Hepatic stellate cell (primary cell): ENCODE measurements at regions not wholly inside any gene's neighbourhood (a gene's known extent, or its start where the extent isn't known, plus 50 kb on each side); places are given as distances from the start of the nearest gene placed in this dataset.
"Not testable (repeated sequence)": the region's sequence is repeated elsewhere in the genome, so short reads cannot be mapped to it uniquely, and the experiment has no call there.

Source experiments
- DNase-seq: peaks from one replicate; pipeline ENCODE4 v3.0.0; 2011; ENCODE audit warnings: low spot score

- no peak for DNase-seq
Measured at GRCh38 chr15:25170781-25171110, 216.0 kb downstream of the SNRPN start.

- no peak for DNase-seq
Measured at GRCh38 chr15:25171111-25171811, 216.5 kb downstream of the SNRPN start.

- no peak for DNase-seq
Measured at GRCh38 chr15:25171856-25172687, 217.3 kb downstream of the SNRPN start.

GRCh38 chr15:25172691-25173090, 217.9 kb downstream of the SNRPN start:
- DNase-seq, result no peak

GRCh38 chr15:25173241-25174028, 218.6 kb downstream of the SNRPN start:
- no peak for DNase-seq

GRCh38 chr15:25174149-25174548, 219.4 kb downstream of the SNRPN start:
- not testable (repeated sequence) for DNase-seq

GRCh38 chr15:25175033-25175788, 220.4 kb downstream of the SNRPN start:
- DNase-seq, result no peak

- DNase-seq, result no peak
Measured at GRCh38 chr15:25175789-25176615, 221.2 kb downstream of the SNRPN start.

- DNase-seq, result no peak
Measured at GRCh38 chr15:25176616-25176923, 221.8 kb downstream of the SNRPN start.

GRCh38 chr15:25176991-25177954, 222.5 kb downstream of the SNRPN start:
- no peak for DNase-seq

GRCh38 chr15:25177955-25178801, 223.4 kb downstream of the SNRPN start:
- no peak for DNase-seq

- no peak for DNase-seq
Measured at GRCh38 chr15:25178835-25179672, 224.3 kb downstream of the SNRPN start.

- DNase-seq, result no peak
Measured at GRCh38 chr15:25179673-25180511, 225.1 kb downstream of the SNRPN start.

GRCh38 chr15:25180606-25181292, 226.0 kb downstream of the SNRPN start:
- no peak for DNase-seq

GRCh38 chr15:25181293-25182097, 226.7 kb downstream of the SNRPN start:
- no peak for DNase-seq

- no peak for DNase-seq
Measured at GRCh38 chr15:25182098-25182478, 227.3 kb downstream of the SNRPN start.
